ENCODE measurements at regions not wholly inside any gene's neighbourhood (a gene's known extent, or its start where the extent isn't known, plus 50 kb on each side); places are given as distances from the start of the nearest gene placed in this dataset.

- no peak for DNase-seq
These were observed 50.3 kb downstream of the NALF2 start for GRCh38 chrX:69554321-69554947.

- peak; percentile 80 for DNase-seq
These were observed 51.4 kb downstream of the NALF2 start for GRCh38 chrX:69555481-69556041.

GRCh38 chrX:69556060-69557011 lies 52.2 kb downstream of the NALF2 start:
- peak; percentile 68 for DNase-seq

GRCh38 chrX:69562904-69563578 lies 52.9 kb upstream of the EDA start:
- no peak for DNase-seq

- DNase-seq: no peak
These were observed 51.2 kb upstream of the EDA start for GRCh38 chrX:69564665-69565064.

GRCh38 chrX:69565247-69565815 lies 50.6 kb upstream of the EDA start:
- DNase-seq: no peak
